Right lobe of liver (tissue), 4 donors: ENCODE measurements at regions not wholly inside any gene's neighbourhood (a gene's known extent, or its start where the extent isn't known, plus 50 kb on each side); places are given as distances from the start of the nearest gene placed in this dataset.

Experiments used
- POLR2A ChIP-seq: fragments of 450-650 bp; IDR thresholded peaks from one replicate; pipeline ENCODE4 v1.6.1; 2017; ENCODE audit warnings: antibody characterized with exemption, mild to moderate bottlenecking
- TF ChIP-seq, protein P1 (sequence below), 4 donors: fragments of 200-600 bp in 3 of 4; fragments of 450-650 bp in 1 of 4; IDR thresholded peaks; one replicate each; pipeline versions ENCODE4 v1.5.1 to v1.8.0; 2016 to 2022; ENCODE audit warnings: antibody characterized with exemption in 4 of 4, mild to moderate bottlenecking in 2 of 4
- donor health status: DM: no; HTN: no; CAD: no.
- donor health status: DM: no; HTN: no; CAD: no.
- donor health status: DM: no; HTN: yes; CAD: no.

DNA sequence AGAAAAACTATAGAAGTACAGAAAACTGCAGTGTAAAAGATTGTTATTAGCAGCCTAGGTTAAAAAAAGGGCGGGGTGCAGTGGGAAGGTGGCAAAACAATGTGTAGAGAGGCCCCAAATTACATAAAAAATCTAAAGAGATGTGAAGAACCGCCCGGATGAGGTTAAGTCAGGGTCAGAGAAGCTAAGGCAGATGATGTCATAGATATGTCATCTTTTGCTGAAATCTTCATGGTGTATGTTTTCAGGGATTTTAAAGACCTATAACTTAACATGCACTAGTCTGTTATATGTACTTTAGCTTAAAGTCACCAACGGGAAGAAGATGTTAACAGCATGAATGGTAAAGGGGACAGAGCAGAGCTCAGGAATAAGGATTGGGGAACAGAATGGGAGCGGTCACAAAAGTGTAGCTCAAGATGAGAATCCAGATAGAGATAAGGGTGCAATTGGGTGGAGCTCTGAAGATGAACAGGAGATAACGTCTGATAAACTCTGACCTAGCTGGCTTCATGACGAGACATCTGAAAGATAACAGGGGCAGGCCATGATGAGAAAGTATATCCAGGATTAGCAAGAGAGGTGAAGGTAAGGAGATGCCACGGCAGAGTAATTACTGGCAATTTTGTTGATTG is 83.4 kb downstream of the TFAP2A start:
- no peak for TF ChIP-seq POLR2A
- TF ChIP-seq, protein P1, sequence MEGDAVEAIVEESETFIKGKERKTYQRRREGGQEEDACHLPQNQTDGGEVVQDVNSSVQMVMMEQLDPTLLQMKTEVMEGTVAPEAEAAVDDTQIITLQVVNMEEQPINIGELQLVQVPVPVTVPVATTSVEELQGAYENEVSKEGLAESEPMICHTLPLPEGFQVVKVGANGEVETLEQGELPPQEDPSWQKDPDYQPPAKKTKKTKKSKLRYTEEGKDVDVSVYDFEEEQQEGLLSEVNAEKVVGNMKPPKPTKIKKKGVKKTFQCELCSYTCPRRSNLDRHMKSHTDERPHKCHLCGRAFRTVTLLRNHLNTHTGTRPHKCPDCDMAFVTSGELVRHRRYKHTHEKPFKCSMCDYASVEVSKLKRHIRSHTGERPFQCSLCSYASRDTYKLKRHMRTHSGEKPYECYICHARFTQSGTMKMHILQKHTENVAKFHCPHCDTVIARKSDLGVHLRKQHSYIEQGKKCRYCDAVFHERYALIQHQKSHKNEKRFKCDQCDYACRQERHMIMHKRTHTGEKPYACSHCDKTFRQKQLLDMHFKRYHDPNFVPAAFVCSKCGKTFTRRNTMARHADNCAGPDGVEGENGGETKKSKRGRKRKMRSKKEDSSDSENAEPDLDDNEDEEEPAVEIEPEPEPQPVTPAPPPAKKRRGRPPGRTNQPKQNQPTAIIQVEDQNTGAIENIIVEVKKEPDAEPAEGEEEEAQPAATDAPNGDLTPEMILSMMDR (IDR thresholded peaks at IDR 0.05): no peak
